HEK293T (cell line): ENCODE measurements at regions not wholly inside any gene's neighbourhood (a gene's known extent, or its start where the extent isn't known, plus 50 kb on each side); places are given as distances from the start of the nearest gene placed in this dataset.

Source experiments
- ARNT ChIP-seq: fragments of 450-650 bp; IDR thresholded peaks from 2 replicates; pipeline ENCODE4 v1.6.1; 2017; ENCODE audit warnings: mild to moderate bottlenecking
- FOXA1 ChIP-seq: fragments of 450-650 bp; IDR thresholded peaks from 2 replicates; pipeline ENCODE4 v1.6.1; 2016; ENCODE audit warnings: mild to moderate bottlenecking
- L3MBTL2 ChIP-seq: fragments of 450-650 bp; conservative IDR thresholded peaks from 2 replicates; pipeline ENCODE4 v1.6.1; 2016; ENCODE audit warnings: mild to moderate bottlenecking
- LEF1 ChIP-seq: fragments of 450-650 bp; IDR thresholded peaks from 2 replicates; pipeline ENCODE4 v1.6.1; 2017; ENCODE audit warnings: mild to moderate bottlenecking, borderline replicate concordance
- SP1 ChIP-seq: fragments of 450-650 bp; IDR thresholded peaks from 2 replicates; pipeline ENCODE4 v1.6.1; 2017
- TARDBP ChIP-seq: fragments of 450-650 bp; IDR thresholded peaks from 2 replicates; pipeline ENCODE4 v1.6.1; 2016
- TF ChIP-seq, protein P1 (sequence below): fragments of 450-650 bp; IDR thresholded peaks from 2 replicates; pipeline ENCODE4 v1.6.1; 2016

GRCh38 chr1:55694310-55694801, 479.2 kb upstream of the USP24 start:
- TF ChIP-seq SP1, result no peak
- TF ChIP-seq ARNT, result no peak
- no peak for TF ChIP-seq LEF1
- TF ChIP-seq FOXA1, result no peak
- TF ChIP-seq, protein P1, sequence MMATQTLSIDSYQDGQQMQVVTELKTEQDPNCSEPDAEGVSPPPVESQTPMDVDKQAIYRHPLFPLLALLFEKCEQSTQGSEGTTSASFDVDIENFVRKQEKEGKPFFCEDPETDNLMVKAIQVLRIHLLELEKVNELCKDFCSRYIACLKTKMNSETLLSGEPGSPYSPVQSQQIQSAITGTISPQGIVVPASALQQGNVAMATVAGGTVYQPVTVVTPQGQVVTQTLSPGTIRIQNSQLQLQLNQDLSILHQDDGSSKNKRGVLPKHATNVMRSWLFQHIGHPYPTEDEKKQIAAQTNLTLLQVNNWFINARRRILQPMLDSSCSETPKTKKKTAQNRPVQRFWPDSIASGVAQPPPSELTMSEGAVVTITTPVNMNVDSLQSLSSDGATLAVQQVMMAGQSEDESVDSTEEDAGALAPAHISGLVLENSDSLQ, result no peak
- no peak for TF ChIP-seq L3MBTL2
- no peak for TF ChIP-seq TARDBP
